ENCODE measurements at regions not wholly inside any gene's neighbourhood (a gene's known extent, or its start where the extent isn't known, plus 50 kb on each side); places are given as distances from the start of the nearest gene placed in this dataset.
"Not testable (repeated sequence)": the region's sequence is repeated elsewhere in the genome, so short reads cannot be mapped to it uniquely, and the experiment has no call there.

DNA sequence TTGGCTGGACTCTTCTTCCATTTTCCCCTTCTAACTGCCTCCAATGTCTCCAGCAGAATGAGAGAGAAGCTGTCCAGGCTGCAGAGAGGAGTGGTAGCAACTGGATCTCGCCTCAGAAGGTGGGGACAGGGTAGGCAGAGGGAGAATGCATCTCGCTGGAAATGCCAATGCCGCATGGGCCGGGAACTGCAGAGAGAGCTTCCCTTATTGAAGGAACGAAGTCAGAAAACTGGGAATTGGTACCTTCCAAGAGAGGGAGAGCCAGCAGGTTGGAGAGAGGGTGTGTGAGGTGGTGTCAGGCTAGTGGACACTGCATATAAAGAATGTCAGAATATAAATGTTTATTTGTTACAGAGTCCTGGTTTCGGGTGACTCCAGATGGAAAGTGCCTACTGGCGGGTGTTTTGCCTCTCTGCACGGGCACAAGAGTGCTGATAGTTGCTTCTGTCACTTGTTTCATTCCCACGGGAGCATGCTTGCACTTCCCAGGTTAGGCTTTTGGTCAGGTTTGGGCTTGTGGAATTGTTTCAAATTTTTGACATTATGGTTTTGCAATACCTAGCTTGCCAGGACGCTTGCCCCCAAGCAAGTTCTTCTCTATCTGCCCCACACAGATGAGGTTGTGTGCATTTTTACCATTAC is 156.8 kb upstream of the STS start:
- Histone ChIP-seq H3K36me3 (no peaks in the 10 kb centered on the region), H3K4me3 (no peak overlapping the region), H3K27ac (no peak overlapping the region), H3K9me3 (peaks cover 0 to 18% of the 10 kb centered on the region in 2 donors), H3K4me1 (no peaks in the 10 kb centered on the region), H3K27me3 (no peaks in the 10 kb centered on the region)
- no peak for DNase-seq (ENCODE audit: low spot score)
- no peak for TF ChIP-seq CTCF (IDR thresholded peaks at IDR 0.05)

DNA sequence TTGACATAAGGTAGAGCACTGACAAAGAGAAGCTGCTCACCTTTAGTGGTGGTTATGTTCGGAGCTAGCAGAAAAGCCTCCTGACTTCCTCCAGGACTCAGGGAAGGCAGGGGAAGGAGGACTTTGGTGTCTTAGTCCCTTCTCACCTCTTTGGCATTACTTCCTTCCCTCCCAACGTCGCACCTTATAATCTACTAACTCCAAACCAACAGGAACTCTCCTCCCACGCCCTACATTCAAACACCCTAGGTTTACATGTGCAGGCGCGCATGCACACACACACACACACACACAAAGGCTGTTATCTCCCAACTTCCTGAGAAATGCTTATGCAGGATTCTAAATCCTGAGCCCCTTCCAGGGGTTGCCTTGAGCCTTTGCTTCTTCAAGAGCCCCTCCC is 157.7 kb upstream of the STS start:
- Histone ChIP-seq H3K9me3 (peaks cover 0 to 11% of the 10 kb centered on the region in 2 donors), H3K27me3 (no peaks in the 10 kb centered on the region), H3K4me3 (no peak overlapping the region), H3K36me3 (no peaks in the 10 kb centered on the region), H3K27ac (no peak overlapping the region), H3K4me1 (no peaks in the 10 kb centered on the region)
- DNase-seq (ENCODE audit: low spot score) = no peak
- no peak for TF ChIP-seq CTCF (IDR thresholded peaks at IDR 0.05)

- DNase-seq (ENCODE audit: low spot score); H3K4me3 ChIP-seq; H3K4me1 ChIP-seq; H3K27me3 ChIP-seq; H3K36me3 ChIP-seq; H3K9me3 ChIP-seq; H3K27ac ChIP-seq: not testable (repeated sequence)
Measured at GRCh38 chrX:6988694-6989093, 158.8 kb upstream of the STS start.

- TF ChIP-seq CTCF (IDR thresholded peaks at IDR 0.05) = no peak
- Histone ChIP-seq H3K9me3 (no peaks in the 10 kb centered on the region), H3K27me3 (no peaks in the 10 kb centered on the region), H3K4me3 (no peak overlapping the region), H3K4me1 (no peaks in the 10 kb centered on the region), H3K36me3 (no peaks in the 10 kb centered on the region), H3K27ac (no peak overlapping the region)
- DNase-seq (ENCODE audit: low spot score) = no peak
Measured at GRCh38 chrX:6986915-6987314, 160.6 kb upstream of the STS start.

GRCh38 chrX:6985537-6985936 is 162.0 kb upstream of the STS start:
- no peak for DNase-seq (ENCODE audit: low spot score)
- Histone ChIP-seq H3K36me3 (no peaks in the 10 kb centered on the region), H3K9me3 (no peaks in the 10 kb centered on the region), H3K4me1 (no peaks in the 10 kb centered on the region), H3K27me3 (no peaks in the 10 kb centered on the region), H3K4me3 (no peak overlapping the region), H3K27ac (no peak overlapping the region)
- no peak for TF ChIP-seq CTCF (IDR thresholded peaks at IDR 0.05)

DNA sequence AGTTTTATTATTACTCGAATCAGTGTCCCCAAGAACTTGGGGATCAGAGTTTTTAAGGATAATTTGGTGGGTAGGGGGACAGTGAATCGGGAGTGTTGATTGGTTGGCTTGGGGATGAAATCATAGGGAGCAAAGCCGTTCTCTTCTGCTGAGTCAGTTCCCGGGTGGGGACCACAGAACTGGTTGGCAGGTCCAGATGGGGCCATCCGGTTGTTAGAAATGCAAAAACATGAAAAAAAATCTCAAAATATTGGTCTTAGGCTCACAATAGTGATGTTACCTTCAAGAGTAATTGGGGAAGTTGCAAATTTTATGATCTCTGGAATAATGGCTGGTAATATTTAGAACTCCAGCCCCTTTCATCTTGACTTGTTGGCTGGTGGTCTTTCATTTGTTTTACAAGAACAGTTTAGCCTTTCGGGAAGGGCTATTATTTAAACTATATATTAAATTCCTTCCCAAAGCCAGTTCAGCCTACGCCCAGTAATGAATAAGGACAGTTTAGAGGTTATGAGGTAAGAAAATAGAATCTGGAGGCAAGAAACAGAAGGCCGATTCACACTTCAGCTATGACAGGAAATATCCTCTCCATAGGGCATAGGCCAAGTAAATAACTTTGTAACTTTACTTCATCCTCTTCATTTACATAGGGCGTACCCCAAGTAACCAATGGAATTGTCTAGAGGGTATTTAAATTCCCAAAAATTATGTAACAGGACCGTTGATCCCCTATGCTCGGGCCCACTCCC is 164.1 kb upstream of the STS start:
- Histone ChIP-seq H3K4me3 (no peak overlapping the region), H3K36me3 (no peaks in the 10 kb centered on the region), H3K27ac (no peak overlapping the region), H3K27me3 (no peaks in the 10 kb centered on the region), H3K9me3 (no peaks in the 10 kb centered on the region), H3K4me1 (no peaks in the 10 kb centered on the region)
- no peak for TF ChIP-seq CTCF (IDR thresholded peaks at IDR 0.05)
- no peak for DNase-seq (ENCODE audit: low spot score)

Measured in right atrium auricular region (tissue), 2 donors.